ENCODE measurements at regions not wholly inside any gene's neighbourhood (a gene's known extent, or its start where the extent isn't known, plus 50 kb on each side); places are given as distances from the start of the nearest gene placed in this dataset.

DNA sequence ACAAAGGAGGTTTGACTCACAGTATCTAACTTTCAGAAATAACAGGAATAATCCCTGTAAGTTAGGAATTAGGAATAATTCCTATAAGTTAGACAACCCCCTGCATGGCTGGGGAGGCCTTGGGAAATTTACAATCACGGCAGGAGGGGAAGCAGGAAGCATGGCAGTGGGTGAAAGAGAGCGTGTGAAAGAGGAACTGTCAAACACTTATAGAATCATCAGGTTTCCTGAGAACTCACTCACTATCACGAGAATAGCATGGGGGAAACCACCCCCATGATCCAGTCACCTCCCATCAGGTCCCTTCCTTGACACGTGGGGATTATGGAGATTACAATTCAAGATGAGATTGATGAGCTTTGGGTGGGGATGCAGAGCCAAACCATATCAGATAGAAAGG, 385.5 kb downstream of the IL20RB start:
- TF ChIP-seq GATA2 (IDR thresholded peaks at IDR 0.05; ENCODE audit: low read depth, low read length) = no peak
- no peak for TF ChIP-seq GATA3 (IDR thresholded peaks at IDR 0.05; ENCODE audit: low read depth, low read length)

DNA sequence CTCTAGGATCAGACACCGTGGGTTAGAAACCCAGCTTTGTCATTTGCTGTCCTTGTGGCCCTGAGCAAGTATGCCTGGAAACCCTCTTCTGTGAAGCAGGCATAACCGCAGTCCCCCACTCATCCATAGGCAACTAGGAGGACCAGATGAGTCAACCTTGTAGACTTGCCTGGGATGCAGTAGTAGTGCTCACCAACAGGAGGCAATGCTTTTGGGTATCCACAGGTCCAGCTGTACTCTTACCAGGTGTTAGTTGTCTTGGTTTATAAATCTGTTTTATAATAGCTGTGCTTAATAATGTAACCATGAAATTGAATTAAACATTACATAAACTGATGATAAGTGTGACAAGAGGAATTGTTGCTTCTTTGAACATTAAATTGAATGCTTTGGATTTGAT, 389.3 kb downstream of the IL20RB start:
- no peak for TF ChIP-seq GATA2 (IDR thresholded peaks at IDR 0.05; ENCODE audit: low read depth, low read length)
- no peak for TF ChIP-seq GATA3 (IDR thresholded peaks at IDR 0.05; ENCODE audit: low read depth, low read length)

DNA sequence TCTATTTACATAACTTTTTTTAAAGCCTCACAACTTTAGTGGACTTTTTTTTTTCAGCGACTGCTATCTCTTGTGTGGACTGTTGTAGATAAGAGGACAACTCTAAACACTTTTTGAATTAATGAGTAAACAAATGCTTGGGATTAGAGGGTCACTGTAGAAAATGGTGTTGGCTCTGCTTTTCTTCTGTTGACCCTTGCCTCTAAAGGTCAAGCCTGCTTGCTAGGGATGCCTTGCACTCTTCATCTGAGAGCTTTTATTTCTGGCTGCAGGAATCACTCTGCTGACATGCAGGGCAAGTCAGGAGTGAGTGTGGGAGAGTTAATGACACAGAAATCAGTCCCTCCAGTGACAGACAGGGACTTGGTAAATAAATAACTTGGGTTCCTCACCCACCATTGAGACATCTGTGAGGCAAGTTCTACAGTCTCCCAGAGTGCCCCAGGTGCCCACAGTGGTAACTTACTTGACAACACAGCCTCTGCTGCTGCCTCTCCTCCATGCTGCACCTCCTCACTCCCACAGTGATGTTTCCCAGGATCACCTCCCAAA, 390.1 kb downstream of the IL20RB start:
- TF ChIP-seq GATA3 (IDR thresholded peaks at IDR 0.05; ENCODE audit: low read depth, low read length) = no peak
- no peak for TF ChIP-seq GATA2 (IDR thresholded peaks at IDR 0.05; ENCODE audit: low read depth, low read length)

DNA sequence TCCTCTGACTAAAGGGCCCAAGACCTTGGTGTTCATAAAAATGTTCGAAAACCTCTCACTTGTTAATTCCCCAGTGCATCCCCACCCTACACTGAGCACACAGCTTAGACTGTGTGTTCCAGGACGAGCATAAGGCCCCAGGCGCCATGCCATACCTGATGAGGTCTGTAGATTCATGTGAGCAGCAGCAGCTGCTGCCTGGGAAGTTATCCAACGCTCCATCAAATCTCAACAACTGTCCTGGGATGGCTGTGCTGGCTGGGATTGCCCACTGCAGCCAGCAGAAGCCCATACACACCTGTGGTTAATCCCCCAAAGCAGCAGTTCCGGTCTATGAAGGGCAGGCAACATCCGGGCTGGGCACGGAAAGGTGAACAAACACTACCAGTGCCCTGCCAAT, 391.2 kb downstream of the IL20RB start:
- TF ChIP-seq GATA3 (IDR thresholded peaks at IDR 0.05; ENCODE audit: low read depth, low read length) = no peak

DNA sequence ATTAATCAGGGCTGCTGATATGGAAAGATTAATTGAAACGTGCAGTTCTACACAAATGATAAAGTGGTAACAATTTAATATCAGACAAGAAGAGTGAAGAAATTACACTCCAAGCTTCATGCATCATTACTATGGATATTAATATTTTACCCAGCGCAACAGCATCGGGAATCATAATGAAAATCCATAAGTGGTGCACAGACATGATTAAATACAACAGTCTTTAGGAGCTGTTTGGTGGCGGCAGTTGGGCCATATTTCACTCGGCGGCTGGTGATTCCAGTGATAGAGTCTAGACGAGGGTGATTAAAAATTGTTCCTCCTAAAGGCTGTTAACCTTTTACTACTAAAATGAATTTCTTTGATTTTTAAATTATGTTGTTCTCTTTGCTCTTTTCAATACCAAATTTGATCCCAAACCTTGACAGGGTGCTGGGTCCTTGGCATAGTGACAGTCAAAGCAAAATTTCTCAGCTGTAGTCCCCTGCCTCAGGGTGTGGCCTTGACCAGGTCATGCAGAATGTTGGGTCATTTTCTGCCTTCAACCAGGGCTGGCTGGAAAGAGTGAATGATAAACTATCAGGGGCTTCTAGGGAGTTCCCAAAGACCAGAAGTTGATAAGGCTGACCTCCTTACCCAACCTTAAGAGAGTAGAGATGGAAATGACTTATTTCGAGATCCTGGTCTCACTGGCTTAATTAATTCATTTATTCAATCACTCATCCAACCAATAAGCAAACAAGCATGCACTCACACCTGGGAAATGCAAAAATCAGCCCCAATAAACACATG, 392.0 kb downstream of the IL20RB start:
- TF ChIP-seq GATA2 (IDR thresholded peaks at IDR 0.05; ENCODE audit: low read depth, low read length) = no peak
- TF ChIP-seq GATA3 (IDR thresholded peaks at IDR 0.05; ENCODE audit: low read depth, low read length) = no peak

DNA sequence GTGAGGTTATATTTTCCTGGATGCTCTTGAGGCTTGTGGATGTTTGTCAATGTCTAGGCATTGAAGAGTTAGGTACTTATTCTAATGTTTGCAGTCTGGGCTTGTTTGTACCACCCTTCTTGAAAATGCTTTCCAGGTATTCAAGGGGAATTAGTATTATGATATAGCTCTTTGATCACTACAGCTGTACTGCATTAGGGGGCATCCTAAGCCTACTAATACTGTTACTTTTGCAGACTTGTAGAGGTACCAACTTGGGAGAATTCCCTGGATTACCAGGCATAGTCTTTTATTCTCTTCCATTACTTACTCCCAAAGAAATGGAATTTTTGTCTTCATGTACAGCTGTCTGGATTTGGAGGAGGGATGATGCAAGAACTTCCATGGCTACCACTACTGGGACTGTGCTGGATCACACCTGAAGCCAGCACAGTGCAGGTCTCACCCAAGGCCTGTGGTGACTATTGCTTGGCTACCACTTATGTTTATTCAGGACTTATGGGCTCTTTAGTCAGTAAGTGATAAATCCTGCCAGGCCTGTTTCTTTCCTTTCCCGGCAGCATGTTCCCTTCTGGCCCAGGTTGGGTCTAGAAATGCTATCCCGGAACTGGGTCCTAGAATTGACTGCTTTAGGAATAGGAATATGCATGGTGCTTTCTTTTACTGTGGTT, 402.9 kb downstream of the IL20RB start:
- no peak for TF ChIP-seq GATA2 (IDR thresholded peaks at IDR 0.05; ENCODE audit: low read depth, low read length)

DNA sequence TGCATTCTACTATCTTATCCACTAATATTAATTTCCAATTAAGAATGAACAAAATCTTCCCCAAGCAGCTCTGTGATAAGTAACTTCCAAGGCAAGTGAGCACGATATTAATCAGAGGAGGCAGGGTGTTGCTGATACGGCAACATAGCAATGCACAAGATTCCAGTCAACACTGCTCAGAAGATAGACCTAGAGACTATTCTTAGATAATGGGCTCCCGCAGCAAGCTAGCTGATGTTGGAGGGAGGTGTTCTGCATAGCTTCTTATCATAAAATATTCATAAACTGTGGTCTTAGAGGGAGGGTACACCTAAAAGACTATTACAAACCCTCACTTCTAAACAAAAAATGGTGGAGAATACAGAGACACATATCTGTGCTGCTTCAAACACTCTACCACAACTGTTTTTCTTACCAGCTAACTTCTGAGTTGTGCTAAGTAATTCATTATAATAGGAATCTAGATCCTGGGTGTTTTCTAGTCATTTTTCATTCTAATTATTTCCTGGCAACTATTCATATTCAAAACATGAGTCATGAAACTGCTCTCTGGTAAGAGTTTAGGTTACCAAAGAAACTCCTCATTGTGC, 382.0 kb upstream of the SOX14 start:
- TF ChIP-seq GATA3 (IDR thresholded peaks at IDR 0.05; ENCODE audit: low read depth, low read length) (no peak), GATA2 (IDR thresholded peaks at IDR 0.05; ENCODE audit: low read depth, low read length) (no peak)

DNA sequence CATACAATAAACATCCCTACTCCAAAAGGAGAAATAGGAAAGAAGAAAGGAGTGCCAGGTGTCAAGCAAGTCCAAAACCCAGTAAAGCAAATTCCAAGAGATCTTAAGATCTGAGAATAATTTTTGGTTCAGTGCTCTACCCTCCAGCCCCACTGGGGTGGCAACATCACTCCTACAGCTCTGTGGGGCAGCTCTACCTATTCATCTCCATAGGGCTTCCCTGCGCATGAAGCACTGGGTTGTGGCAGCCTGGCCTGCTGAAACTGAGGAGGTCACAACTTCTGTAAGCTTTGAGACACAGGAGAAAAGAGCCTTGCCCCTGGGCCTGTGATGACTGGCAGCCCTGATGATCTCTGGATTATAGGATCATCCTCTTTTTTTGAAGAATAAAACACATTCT, 378.2 kb upstream of the SOX14 start:
- TF ChIP-seq GATA2 (IDR thresholded peaks at IDR 0.05; ENCODE audit: low read depth, low read length) (no peak), GATA3 (IDR thresholded peaks at IDR 0.05; ENCODE audit: low read depth, low read length) (no peak)

DNA sequence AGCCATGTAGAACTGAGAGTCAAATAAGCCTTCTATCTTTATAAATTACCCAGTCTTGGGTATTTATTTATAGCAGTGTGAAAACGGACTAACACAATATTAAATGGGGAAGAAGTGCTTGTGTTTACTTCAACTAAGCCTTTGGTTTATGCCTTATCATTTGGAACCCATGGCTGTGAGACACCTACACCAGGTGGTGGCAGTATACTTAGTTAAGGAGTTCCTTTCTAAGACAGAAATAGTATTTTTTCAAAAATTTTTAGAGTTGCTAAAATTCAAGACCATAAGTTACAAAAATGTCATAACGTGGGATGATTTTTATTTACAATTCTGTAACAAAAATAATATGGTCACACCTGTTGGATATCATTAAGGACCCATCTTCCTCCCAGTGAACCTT, 354.5 kb upstream of the SOX14 start:
- TF ChIP-seq GATA3 (IDR thresholded peaks at IDR 0.05; ENCODE audit: low read depth, low read length) (no peak), GATA2 (IDR thresholded peaks at IDR 0.05; ENCODE audit: low read depth, low read length) (no peak)

DNA sequence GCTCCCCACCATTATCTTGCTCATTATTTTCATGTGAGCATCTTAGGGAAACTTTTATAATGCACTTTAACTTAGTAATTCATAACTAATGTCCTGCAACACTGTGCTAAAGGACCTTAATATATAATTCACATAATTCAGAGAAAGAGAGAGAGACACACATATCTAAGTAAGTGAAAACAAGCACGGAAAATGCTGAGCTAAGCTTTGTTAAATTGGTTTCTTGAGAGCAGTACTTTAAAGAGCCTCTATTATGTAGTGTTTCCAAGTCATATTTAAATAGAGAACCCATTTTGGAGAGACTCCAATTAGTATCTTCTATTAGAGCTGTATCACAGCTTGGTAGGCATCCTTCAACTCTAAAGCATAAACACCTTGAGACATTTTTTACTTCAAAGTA, 354.1 kb upstream of the SOX14 start:
- TF ChIP-seq GATA2 (IDR thresholded peaks at IDR 0.05; ENCODE audit: low read depth, low read length) (no peak), GATA3 (IDR thresholded peaks at IDR 0.05; ENCODE audit: low read depth, low read length) (no peak)

DNA sequence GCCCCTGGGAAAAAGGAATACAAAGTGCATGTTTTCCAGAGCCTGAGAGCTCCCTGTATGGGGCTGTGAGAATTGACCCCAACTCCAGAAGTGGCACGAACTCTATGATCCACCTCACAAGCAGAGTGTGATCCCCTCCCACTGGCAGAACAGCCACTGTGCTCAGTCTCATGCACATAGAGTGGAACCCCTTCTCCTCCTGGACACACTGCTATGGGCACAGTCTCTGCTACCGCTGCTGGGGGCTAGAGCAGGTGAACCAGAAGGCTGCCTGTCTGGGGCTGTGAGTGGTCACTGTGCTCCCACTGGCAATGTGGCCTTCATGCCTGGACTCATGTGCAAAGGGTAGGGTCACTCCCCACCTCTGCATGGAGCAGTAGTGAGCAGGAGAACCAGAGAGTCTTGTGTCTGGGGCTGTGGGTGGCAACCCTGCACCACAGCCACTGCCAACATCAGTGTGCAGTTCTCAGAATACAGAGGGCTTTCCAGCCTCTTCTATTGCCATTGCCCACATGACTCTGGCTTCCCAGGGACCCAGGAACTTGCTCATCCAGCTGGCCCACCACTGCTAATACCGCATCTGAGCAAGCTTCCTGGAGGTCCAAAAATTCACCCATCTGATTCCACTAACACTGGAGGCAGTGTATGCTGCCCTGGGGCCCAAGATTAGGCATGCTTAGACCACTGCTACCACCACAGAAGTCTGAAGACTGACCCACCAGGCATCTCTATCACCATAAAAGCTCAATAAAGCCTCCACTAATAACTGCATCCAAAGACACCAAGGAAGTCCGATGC, 343.7 kb upstream of the SOX14 start:
- TF ChIP-seq GATA2 (IDR thresholded peaks at IDR 0.05; ENCODE audit: low read depth, low read length) (no peak), GATA3 (IDR thresholded peaks at IDR 0.05; ENCODE audit: low read depth, low read length) (no peak)

DNA sequence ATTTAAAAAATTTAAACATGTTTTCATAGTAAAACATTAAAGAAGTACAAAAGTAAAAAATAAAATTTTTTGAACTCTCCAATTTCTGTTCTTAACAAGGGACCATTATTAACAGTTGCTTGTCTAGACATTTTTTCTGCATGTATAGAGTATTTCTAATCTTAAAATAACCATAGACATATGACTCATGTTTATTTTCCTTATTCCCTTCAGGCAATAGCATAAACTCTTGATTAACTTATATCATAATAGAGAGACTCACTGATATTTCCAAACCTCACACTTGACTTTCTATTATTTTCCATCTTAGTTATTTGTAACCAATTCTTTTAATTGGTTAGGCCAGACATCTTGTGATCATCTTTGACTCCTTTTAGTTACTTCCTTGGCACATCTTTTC, 325.6 kb upstream of the SOX14 start:
- TF ChIP-seq GATA2 (IDR thresholded peaks at IDR 0.05; ENCODE audit: low read depth, low read length) (no peak), GATA3 (IDR thresholded peaks at IDR 0.05; ENCODE audit: low read depth, low read length) (no peak)

DNA sequence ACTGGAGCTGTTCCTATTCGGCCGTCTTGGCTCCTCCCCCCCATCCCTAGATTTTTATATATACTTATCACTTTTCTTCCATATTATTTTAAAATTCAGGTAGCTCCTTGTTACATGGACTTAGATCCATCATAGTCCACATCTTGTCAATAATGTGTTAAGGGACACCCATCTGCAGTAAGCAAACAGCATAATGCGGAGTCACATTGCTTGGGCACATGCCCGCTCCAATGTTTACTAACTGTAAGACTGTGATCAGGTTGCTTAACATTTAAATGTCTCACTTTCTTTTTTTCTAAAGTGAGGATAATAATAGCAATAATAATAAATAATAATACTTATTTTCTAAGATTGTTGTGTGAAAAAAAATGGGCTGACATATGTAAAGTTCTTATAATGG, 303.2 kb upstream of the SOX14 start:
- no peak for TF ChIP-seq GATA2 (IDR thresholded peaks at IDR 0.05; ENCODE audit: low read depth, low read length)
- no peak for TF ChIP-seq GATA3 (IDR thresholded peaks at IDR 0.05; ENCODE audit: low read depth, low read length)

DNA sequence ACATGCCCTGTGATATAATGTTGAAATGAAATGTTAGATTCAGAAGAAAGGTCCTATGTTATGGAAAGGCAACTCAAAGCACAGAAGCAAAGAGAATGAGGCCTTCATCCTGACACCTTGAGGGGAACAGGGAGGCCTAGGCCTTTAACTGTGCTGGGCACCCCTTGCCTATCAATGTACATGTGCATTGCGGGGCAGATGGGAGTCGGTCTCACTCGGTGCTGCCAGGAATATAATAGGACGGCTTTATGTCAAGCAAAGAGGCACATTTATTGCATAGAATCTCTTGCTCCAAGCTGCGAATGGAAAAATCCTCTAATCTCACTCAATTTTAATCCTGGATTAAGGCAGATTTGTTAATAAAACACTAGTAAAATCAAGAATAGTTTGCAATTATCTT, 301.0 kb upstream of the SOX14 start:
- TF ChIP-seq GATA2 (IDR thresholded peaks at IDR 0.05; ENCODE audit: low read depth, low read length) = no peak
- TF ChIP-seq GATA3 (IDR thresholded peaks at IDR 0.05; ENCODE audit: low read depth, low read length) = no peak

All from SH-SY5Y (cell line).